Esophagus muscularis mucosa (tissue), 4 donors: ENCODE measurements at regions not wholly inside any gene's neighbourhood (a gene's known extent, or its start where the extent isn't known, plus 50 kb on each side); places are given as distances from the start of the nearest gene placed in this dataset.

Experiments used
- DNase-seq: peaks from one replicate; pipeline ENCODE4 v3.0.0-alpha.2; 2017; ENCODE audit errors: extremely low spot score
- H3K27ac ChIP-seq, 4 donors: fragments of 200-600 bp; sonication (generic); replicated peaks in 1 of 4; 1 replicate in 3 of 4; 2 replicates in 1 of 4; pipeline ENCODE4 v1.5.1; 2016 to 2019; ENCODE audit warnings: mild to moderate bottlenecking in 1 of 4
- H3K27me3 ChIP-seq, 4 donors: fragments of 200-600 bp; sonication (generic); one replicate each; pipeline versions ENCODE4 v1.5.1 to v1.6.0; 2016 to 2019
- H3K36me3 ChIP-seq, 4 donors: fragments of 200-600 bp; sonication (generic); one replicate each; pipeline ENCODE4 v1.5.1; 2016 to 2019
- H3K4me1 ChIP-seq, 4 donors: fragments of 200-600 bp; sonication (generic); one replicate each; pipeline ENCODE4 v1.5.1; 2016 to 2019
- H3K4me3 ChIP-seq, 4 donors: fragments of 200-600 bp; sonication (generic); 1 replicate in 2 of 4; 2 replicates in 2 of 4; pipeline ENCODE4 v1.5.1; 2016 to 2019; ENCODE audit warnings: mild to moderate bottlenecking in 4 of 4, moderate library complexity in 1 of 4
- H3K9me3 ChIP-seq, 4 donors: fragments of 200-600 bp; sonication (generic); 1 replicate in 3 of 4; 2 replicates in 1 of 4; pipeline ENCODE4 v1.5.1; 2016 to 2019
- EP300 ChIP-seq: sonication (generic); formaldehyde crosslinking; IDR thresholded peaks from one replicate; pipeline ENCODE4 v1.6.1; 2017; ENCODE audit warnings: antibody characterized with exemption
- POLR2A ChIP-seq: fragments of 450-650 bp; IDR thresholded peaks from one replicate; pipeline ENCODE4 v1.6.1; 2017; ENCODE audit warnings: antibody characterized with exemption, moderate library complexity, mild to moderate bottlenecking, low read depth
- POLR2AphosphoS5 ChIP-seq, 2 donors: sonication (generic); formaldehyde crosslinking; IDR thresholded peaks; one replicate each; pipeline ENCODE4 v1.6.1; 2017; ENCODE audit warnings: antibody characterized with exemption in 2 of 2
- WGBS: methylation state at CpG from one replicate; pipeline ENCODE4 v1.1.5; 2018; 5-methylcytosine and 5-hydroxymethylcytosine counted together
- intact Hi-C: fragments of 100-400 bp; cut with DNase I; formaldehyde crosslinking; loops from one replicate; pipeline ENCODE4 v1.15.1; 2023
- TF ChIP-seq, protein P1 (sequence below), 3 experiments: fragments of 200-600 bp in 2 of 3; fragments of 450-650 bp in 1 of 3; sonication (generic) in 2 of 3; IDR thresholded peaks; one replicate each; pipeline ENCODE4 v1.5.1; 2017 to 2019; ENCODE audit warnings: antibody characterized with exemption in 3 of 3, mild to moderate bottlenecking in 2 of 3, moderate library complexity in 1 of 3

DNA sequence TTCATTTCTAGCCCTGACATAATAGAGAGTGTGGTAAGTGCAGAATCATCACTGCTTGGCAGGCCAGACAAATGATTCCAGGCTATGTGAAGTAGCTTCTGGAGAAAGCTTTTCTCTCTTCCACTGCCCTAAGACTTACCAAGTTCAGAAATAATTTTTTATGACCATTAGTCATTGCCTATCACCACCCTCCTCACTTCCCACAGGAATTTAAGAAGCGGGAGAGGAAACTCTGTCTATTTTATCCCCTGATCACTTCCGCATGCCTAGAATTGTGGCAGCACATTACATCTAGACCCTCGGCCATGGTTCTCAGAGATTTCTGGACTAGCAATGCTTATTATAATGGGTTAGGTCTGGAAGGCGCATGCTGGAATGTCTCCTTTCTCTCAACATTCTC lies 397.8 kb upstream of the NR2F2 start:
- intact Hi-C loops: no loop called here

DNA sequence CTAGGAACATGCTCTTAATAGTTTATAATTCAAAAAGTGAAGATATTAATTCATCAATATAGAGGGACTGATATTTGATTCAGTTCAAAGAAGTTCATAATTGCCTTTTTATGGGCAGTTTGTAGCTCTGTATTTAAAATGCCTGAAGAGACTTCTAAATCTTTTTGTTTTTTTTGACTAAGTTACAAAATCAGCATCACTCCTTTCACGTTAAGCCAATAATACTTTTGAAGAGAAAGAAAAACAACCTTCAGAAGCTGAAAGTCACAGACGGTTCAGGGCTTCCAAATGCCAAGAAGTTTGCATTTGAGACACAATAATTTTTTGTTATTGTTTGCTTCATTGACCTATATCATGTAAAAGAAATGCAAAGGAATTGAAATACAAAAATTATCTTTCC lies 394.6 kb upstream of the NR2F2 start:
- H3K27me3 ChIP-seq: no peaks in the 10 kb centered on the region
- no peaks in the 10 kb centered on the region for H3K4me1 ChIP-seq
- intact Hi-C loops: no loop called here
- H3K36me3 ChIP-seq: no peaks in the 10 kb centered on the region
- H3K4me3 ChIP-seq: no peak overlapping the region
- 66% methylated on average over 2 of the region's 2 CpGs for WGBS
- DNase-seq: no peak
- TF ChIP-seq, protein P1, sequence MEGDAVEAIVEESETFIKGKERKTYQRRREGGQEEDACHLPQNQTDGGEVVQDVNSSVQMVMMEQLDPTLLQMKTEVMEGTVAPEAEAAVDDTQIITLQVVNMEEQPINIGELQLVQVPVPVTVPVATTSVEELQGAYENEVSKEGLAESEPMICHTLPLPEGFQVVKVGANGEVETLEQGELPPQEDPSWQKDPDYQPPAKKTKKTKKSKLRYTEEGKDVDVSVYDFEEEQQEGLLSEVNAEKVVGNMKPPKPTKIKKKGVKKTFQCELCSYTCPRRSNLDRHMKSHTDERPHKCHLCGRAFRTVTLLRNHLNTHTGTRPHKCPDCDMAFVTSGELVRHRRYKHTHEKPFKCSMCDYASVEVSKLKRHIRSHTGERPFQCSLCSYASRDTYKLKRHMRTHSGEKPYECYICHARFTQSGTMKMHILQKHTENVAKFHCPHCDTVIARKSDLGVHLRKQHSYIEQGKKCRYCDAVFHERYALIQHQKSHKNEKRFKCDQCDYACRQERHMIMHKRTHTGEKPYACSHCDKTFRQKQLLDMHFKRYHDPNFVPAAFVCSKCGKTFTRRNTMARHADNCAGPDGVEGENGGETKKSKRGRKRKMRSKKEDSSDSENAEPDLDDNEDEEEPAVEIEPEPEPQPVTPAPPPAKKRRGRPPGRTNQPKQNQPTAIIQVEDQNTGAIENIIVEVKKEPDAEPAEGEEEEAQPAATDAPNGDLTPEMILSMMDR (IDR thresholded peaks at IDR 0.05): no peak
- TF ChIP-seq POLR2AphosphoS5 (IDR thresholded peaks at IDR 0.05): no peak
- H3K27ac ChIP-seq: no peak overlapping the region
- H3K9me3 ChIP-seq: no peaks in the 10 kb centered on the region

More for the DNA sequence above, 397.8 kb upstream of the NR2F2 start:
- WGBS: 93% methylated on average over 4 of the region's 4 CpGs
- TF ChIP-seq, protein P1 (IDR thresholded peaks at IDR 0.05): no peak
- TF ChIP-seq POLR2A (no peak), POLR2AphosphoS5 (IDR thresholded peaks at IDR 0.05) (no peak), EP300 (no peak)
- DNase-seq: no peak
- Histone ChIP-seq H3K27me3 (no peaks in the 10 kb centered on the region), H3K36me3 (no peaks in the 10 kb centered on the region), H3K4me1 (peaks cover 0 to 11% (median 5%) of the 10 kb centered on the region in 4 donors), H3K4me3 (no peak overlapping the region), H3K9me3 (no peaks in the 10 kb centered on the region), H3K27ac (no peak overlapping the region)

DNA sequence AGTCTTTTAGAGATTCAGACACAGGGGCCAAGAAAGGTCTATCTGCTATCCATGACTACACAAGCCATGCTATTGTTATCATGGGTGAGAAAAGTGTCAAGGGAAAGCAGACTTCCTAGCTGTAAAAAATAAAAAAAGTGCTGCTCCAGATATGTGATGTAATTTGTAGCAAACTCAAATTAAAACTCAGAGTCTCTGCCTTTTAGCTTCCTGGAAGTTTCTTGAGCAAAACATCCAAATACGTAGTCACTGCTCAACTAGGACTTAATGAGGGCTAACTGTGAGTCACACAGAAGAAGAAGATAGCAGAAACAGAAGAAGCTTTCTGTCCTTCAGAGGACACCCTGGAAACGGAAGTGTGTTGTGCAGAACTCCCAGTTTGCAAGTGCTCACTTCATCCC lies 393.4 kb upstream of the NR2F2 start:
- H3K36me3 ChIP-seq: no peaks in the 10 kb centered on the region
- H3K27ac ChIP-seq: no peak overlapping the region
- no peak for DNase-seq
- 67% methylated on average over 2 of the region's 2 CpGs for WGBS
- no peak overlapping the region for H3K4me3 ChIP-seq
- H3K27me3 ChIP-seq: no peaks in the 10 kb centered on the region
- H3K4me1 ChIP-seq: no peaks in the 10 kb centered on the region
- TF ChIP-seq POLR2AphosphoS5 (IDR thresholded peaks at IDR 0.05) (no peak), POLR2A (no peak), EP300 (no peak)
- TF ChIP-seq, protein P1 (IDR thresholded peaks at IDR 0.05): no peak
- no peaks in the 10 kb centered on the region for H3K9me3 ChIP-seq
- intact Hi-C loops: no loop called here

DNA sequence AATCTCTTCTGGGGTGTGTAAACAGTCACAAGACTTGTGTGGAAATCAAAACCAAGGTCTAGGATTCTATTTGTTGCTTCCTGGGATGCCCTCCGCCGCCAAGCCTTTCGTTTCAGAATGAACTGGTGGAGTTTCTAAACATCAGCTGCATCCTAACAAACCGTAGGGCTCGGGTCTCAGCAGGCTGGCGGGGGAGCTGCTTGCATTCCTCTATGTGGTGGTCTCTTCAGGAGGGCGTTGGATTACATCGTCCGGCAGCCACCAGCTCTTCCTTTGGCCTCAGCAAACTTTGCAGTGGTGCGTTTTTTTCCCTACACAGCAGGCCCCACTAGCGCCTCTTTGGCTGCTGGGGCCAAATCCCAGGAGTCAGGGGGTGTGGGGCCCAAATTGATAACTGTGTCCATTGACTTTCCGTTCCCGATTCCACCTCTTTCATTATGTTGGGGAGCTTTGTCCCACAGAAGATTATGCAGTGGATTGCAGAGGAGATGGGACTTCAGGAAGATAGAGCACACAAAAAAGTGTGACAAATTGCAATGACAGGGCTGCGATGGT lies 390.0 kb upstream of the NR2F2 start:
- TF ChIP-seq EP300 (no peak), POLR2AphosphoS5 (IDR thresholded peaks at IDR 0.05) (no peak), POLR2A (no peak)
- TF ChIP-seq, protein P1 (IDR thresholded peaks at IDR 0.05): no peak
- Histone ChIP-seq H3K4me1 (no peaks in the 10 kb centered on the region), H3K27ac (no peak overlapping the region), H3K9me3 (no peaks in the 10 kb centered on the region), H3K27me3 (no peaks in the 10 kb centered on the region), H3K36me3 (no peaks in the 10 kb centered on the region), H3K4me3 (no peak overlapping the region)
- intact Hi-C loops: no loop called here
- WGBS: 91% methylated on average over 14 of the region's 14 CpGs
- DNase-seq: no peak

DNA sequence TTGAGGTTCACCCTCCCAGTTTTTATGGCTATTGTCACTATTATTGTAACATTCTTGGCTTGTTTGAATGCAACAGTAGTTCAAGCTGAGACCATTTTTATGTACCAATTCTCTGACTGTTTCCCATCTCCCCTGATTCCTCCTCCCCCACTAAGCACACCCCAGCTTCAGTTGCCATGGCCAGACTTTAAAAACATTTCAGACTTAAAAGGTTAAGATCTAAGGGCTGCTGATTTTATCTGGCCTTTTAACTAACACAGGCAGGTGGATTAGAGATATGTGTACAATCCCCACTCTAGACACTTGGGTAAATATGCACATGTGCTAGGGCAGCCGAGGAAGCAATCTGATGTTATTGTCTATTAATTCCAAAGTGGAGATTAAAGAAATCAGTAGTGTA lies 386.3 kb upstream of the NR2F2 start:
- H3K4me3 ChIP-seq: no peak overlapping the region
- intact Hi-C loops: no loop called here

More for the DNA sequence above, 386.3 kb upstream of the NR2F2 start:
- H3K27me3 ChIP-seq: no peaks in the 10 kb centered on the region
- H3K36me3 ChIP-seq: no peaks in the 10 kb centered on the region
- no peak for DNase-seq
- 68% methylated on average over 1 of the region's 1 CpG for WGBS
- no peaks in the 10 kb centered on the region for H3K9me3 ChIP-seq
- H3K4me1 ChIP-seq: no peaks in the 10 kb centered on the region
- H3K27ac ChIP-seq: no peak overlapping the region
- TF ChIP-seq EP300 (no peak), POLR2A (no peak), POLR2AphosphoS5 (IDR thresholded peaks at IDR 0.05) (no peak)
- TF ChIP-seq, protein P1 (IDR thresholded peaks at IDR 0.05): no peak
